GM12878 (cell line): ENCODE measurements at regions not wholly inside any gene's neighbourhood (a gene's known extent, or its start where the extent isn't known, plus 50 kb on each side); places are given as distances from the start of the nearest gene placed in this dataset.

Source experiments
- ATAC-seq: fragments of 200-7000 bp; cut with Tn5 transposase; 3 replicates; pipeline ENCODE4 v1.9.1; 2020; ENCODE audit warnings: mild to moderate bottlenecking, moderate library complexity
- BruUV-seq: library from RNA; stranded (reverse); fragments of 400-500 nt; replicated peaks from 2 replicates; lab custom pipeline; 2021; lab: Mats Ljungman, UMichigan
- CTCF ChIA-PET: fragments of 300-600 bp; sonication (Branson Sonifier 250); formaldehyde crosslinking; extraction: SDS; loops from one replicate; lab custom pipeline; 2021; ENCODE audit warnings: inconsistent platforms; lab: Yijun Ruan, JAX
- POLR2A ChIA-PET: fragments of 350-600 bp; formaldehyde crosslinking; extraction: SDS; loops from one replicate; lab custom pipeline; 2021; ENCODE audit warnings: inconsistent platforms; lab: Charles Lee
- RAD21 ChIA-PET: fragments of 300-600 bp; sonication (Branson Sonifier 250); formaldehyde crosslinking; loops from one replicate; lab custom pipeline; 2023; ENCODE audit warnings: antibody characterized with exemption; ENCODE audit not compliant: unreplicated experiment; lab: Charles Lee
- SMC1A ChIA-PET: fragments of 300-600 bp; sonication (Branson Sonifier 250); formaldehyde crosslinking; loops from one replicate; lab custom pipeline; 2023; ENCODE audit not compliant: unreplicated experiment, uncharacterized antibody; lab: Charles Lee
- DNase-seq: peaks from one replicate; pipeline ENCODE4 v3.0.0-alpha.2; 2011; ENCODE audit warnings: low read depth, low spot score
- FAIRE-seq: peaks from 3 replicates; lab custom pipeline; 2011; peaks lifted over from hg19 to GRCh38; lab: Jason Lieb, UNC
- H2AFZ ChIP-seq: 2 replicates; pipeline ENCODE4 v1.6.0; 2011; ENCODE audit warnings: low read depth, low read length, control low read depth; ENCODE audit not compliant: control insufficient read depth
- H3K27ac ChIP-seq: 2 replicates; pipeline ENCODE4 v1.5.1; 2011; ENCODE audit warnings: control low read depth; ENCODE audit not compliant: control insufficient read depth, insufficient read depth
- H3K27me3 ChIP-seq, 2 experiments: replicated peaks in 1 of 2; 2 replicates each; pipeline versions ENCODE4 v1.6.0 to v1.6.1; 2011; ENCODE audit warnings: low read length in 1 of 2; ENCODE audit not compliant: control insufficient read depth in 2 of 2, insufficient read depth in 2 of 2
- H3K36me3 ChIP-seq, 2 experiments: 2 replicates each; pipeline ENCODE4 v1.5.1; 2011; ENCODE audit warnings: low read length in 1 of 2; ENCODE audit not compliant: control insufficient read depth in 2 of 2, insufficient read depth in 2 of 2
- H3K4me1 ChIP-seq: 2 replicates; pipeline ENCODE4 v1.6.1; 2011; ENCODE audit warnings: mild to moderate bottlenecking, low read length, moderate library complexity, mixed read lengths; ENCODE audit not compliant: control insufficient read depth, insufficient read depth
- H3K4me2 ChIP-seq: 2 replicates; pipeline ENCODE4 v1.6.0; 2011; ENCODE audit warnings: control low read depth; ENCODE audit not compliant: control insufficient read depth, insufficient read depth
- H3K4me3 ChIP-seq: fragments of 200-600 bp; sonication (generic); 2 replicates; pipeline ENCODE4 v1.5.1; 2016
- H3K79me2 ChIP-seq: 2 replicates; pipeline ENCODE4 v1.6.0; 2011; ENCODE audit warnings: low read length; ENCODE audit not compliant: control insufficient read depth, insufficient read depth
- H3K9ac ChIP-seq: 2 replicates; pipeline ENCODE4 v1.8.0; 2011; ENCODE audit warnings: low read length, control low read depth, mixed read lengths; ENCODE audit not compliant: control insufficient read depth, insufficient read depth
- H3K9me3 ChIP-seq: replicated peaks from 3 replicates; pipeline ENCODE4 v1.5.1; 2011; ENCODE audit warnings: mild to moderate bottlenecking, low read length; ENCODE audit not compliant: control insufficient read depth, insufficient read depth
- H4K20me1 ChIP-seq: 2 replicates; pipeline ENCODE4 v1.6.0; 2011; ENCODE audit not compliant: control insufficient read depth, insufficient read depth
- BCL11A ChIP-seq: IDR thresholded peaks from 2 replicates; pipeline ENCODE4 v1.6.1; 2011; ENCODE audit warnings: low read depth, low read length
- BMI1 ChIP-seq: fragments of 450-650 bp; IDR thresholded peaks from 2 replicates; pipeline ENCODE4 v1.6.1; 2016; ENCODE audit warnings: mild to moderate bottlenecking, moderate library complexity, borderline replicate concordance
- CBX3 ChIP-seq: fragments of 200-600 bp; sonication (generic); IDR thresholded peaks from 2 replicates; pipeline ENCODE4 v1.6.1; 2016; ENCODE audit warnings: low read depth, borderline replicate concordance
- CEBPZ ChIP-seq: fragments of 150-350 bp; IDR thresholded peaks from 2 replicates; pipeline ENCODE4 v1.6.1; 2016; ENCODE audit warnings: low read depth, low read length
- CREB1 ChIP-seq: IDR thresholded peaks from 2 replicates; pipeline ENCODE4 v1.6.1; 2012; ENCODE audit warnings: low read depth, mild to moderate bottlenecking, inconsistent platforms
- EED ChIP-seq: sonication (generic); IDR thresholded peaks from 2 replicates; pipeline ENCODE4 v1.6.1; 2016; ENCODE audit warnings: antibody characterized with exemption, low read depth
- HDAC2 ChIP-seq: fragments of 200-600 bp; sonication (generic); IDR thresholded peaks from 2 replicates; pipeline ENCODE4 v1.6.1; 2017
- HDGF ChIP-seq: fragments of 450-650 bp; IDR thresholded peaks from 2 replicates; pipeline ENCODE4 v1.6.1; 2016; ENCODE audit warnings: antibody characterized with exemption
- KAT2A ChIP-seq: conservative IDR thresholded peaks from 2 replicates; pipeline ENCODE4 v1.6.1; 2011; ENCODE audit warnings: low read depth, low read length; ENCODE audit not compliant: control insufficient read depth
- MYB ChIP-seq: fragments of 150-350 bp; IDR thresholded peaks from 2 replicates; pipeline ENCODE4 v1.6.1; 2014; ENCODE audit warnings: mild to moderate bottlenecking, low read depth, low read length, borderline replicate concordance
- MYC ChIP-seq: IDR thresholded peaks from 2 replicates; pipeline ENCODE4 v1.6.1; 2011; ENCODE audit warnings: mild to moderate bottlenecking, low read length, moderate library complexity, inconsistent platforms; ENCODE audit not compliant: insufficient read depth, insufficient replicate concordance, insufficient read length, severe bottlenecking
- NR2C1 ChIP-seq: fragments of 450-650 bp; IDR thresholded peaks from 2 replicates; pipeline ENCODE4 v1.6.1; 2017; ENCODE audit warnings: antibody characterized with exemption, mild to moderate bottlenecking, moderate library complexity
- NR2C2 ChIP-seq: IDR thresholded peaks from 2 replicates; pipeline ENCODE4 v1.6.1; 2011; ENCODE audit warnings: borderline replicate concordance, low read depth; ENCODE audit not compliant: control insufficient read depth, insufficient read length
- RAD51 ChIP-seq: fragments of 450-650 bp; IDR thresholded peaks from 2 replicates; pipeline ENCODE4 v1.6.1; 2016; ENCODE audit warnings: moderate library complexity, mild to moderate bottlenecking, inconsistent platforms
- SIX5 ChIP-seq: IDR thresholded peaks from 2 replicates; pipeline ENCODE4 v1.6.1; 2011; ENCODE audit warnings: mild to moderate bottlenecking, low read depth, low read length, moderate library complexity; ENCODE audit not compliant: severe bottlenecking
- SREBF1 ChIP-seq: IDR thresholded peaks from 2 replicates; pipeline ENCODE4 v1.6.1; 2012; ENCODE audit warnings: mild to moderate bottlenecking, low read length
- ZBTB40 ChIP-seq: fragments of 450-650 bp; IDR thresholded peaks from 2 replicates; pipeline ENCODE4 v1.6.1; 2016; ENCODE audit warnings: mild to moderate bottlenecking, moderate library complexity, borderline replicate concordance
- ZNF622 ChIP-seq: fragments of 450-650 bp; IDR thresholded peaks from 2 replicates; pipeline ENCODE4 v1.6.1; 2017; ENCODE audit warnings: mild to moderate bottlenecking, inconsistent platforms
- WGBS: methylation state at CpG from one replicate; pipeline ENCODE4 v1.1.6; 2016; ENCODE audit warnings: low lambda C conversion rate; ENCODE audit not compliant: insufficient replicate concordance, insufficient coverage; ENCODE audit errors: missing lambda C conversion rate; 5-methylcytosine and 5-hydroxymethylcytosine counted together
- in situ Hi-C: fragments of 300-500 bp; cut with MboI; formaldehyde crosslinking; loops from 9 replicates; pipeline ENCODE4 v1.14.3; 2018; ENCODE audit warnings: mixed read lengths
- intact Hi-C: fragments of 100-400 bp; cut with micrococcal nuclease; formaldehyde crosslinking; loops from one replicate; pipeline ENCODE4 v1.14.2; 2022; ENCODE audit not compliant: unreplicated experiment

- intact Hi-C loops = no loop called here
- WGBS = 57% methylated on average over 6 of the region's 6 CpGs
- FAIRE-seq (no peak), ATAC-seq (no peak), DNase-seq (no peak)
- ChIA-PET CTCF (no interaction called here), SMC1A (interaction anchor here (1.3 kb wide), 1 partner anchor 13 kb away, joined by 4 read pairs; no protein-coding TSS in a partner anchor), POLR2A (no interaction called here), RAD21 (no interaction called here)
- Histone ChIP-seq H3K27me3 (no peaks in the 10 kb centered on the region), H3K9me3 (no peaks in the 10 kb centered on the region), H3K9ac (no peak overlapping the region), H3K4me1 (no peaks in the 10 kb centered on the region), H2AFZ (no peak overlapping the region), H4K20me1 (no peaks in the 10 kb centered on the region), H3K27ac (no peak overlapping the region), H3K36me3 (no peaks in the 10 kb centered on the region), H3K79me2 (no peaks in the 10 kb centered on the region), H3K4me3 (no peak overlapping the region), H3K4me2 (no peak overlapping the region)
- in situ Hi-C loops = no loop called here
- no TSS peak for BruUV-seq
- TF ChIP-seq CEBPZ (no peak), KAT2A (no peak), SIX5 (no peak), CREB1 (no peak), ZNF622 (no peak), CBX3 (no peak), RAD51 (no peak), MYB (no peak), SREBF1 (no peak), NR2C1 (no peak), MYC (no peak), NR2C2 (no peak), EED (no peak), HDGF (no peak), HDAC2 (no peak), BCL11A (no peak), BMI1 (no peak), ZBTB40 (no peak)
Measured at GRCh38 chr6:165969184-165969583, 198.5 kb downstream of the TBXT start.
